Left lobe of liver (tissue), 2 donors: ENCODE measurements at regions not wholly inside any gene's neighbourhood (a gene's known extent, or its start where the extent isn't known, plus 50 kb on each side); places are given as distances from the start of the nearest gene placed in this dataset.

Experiments used
- ATAC-seq: fragments of 200-7000 bp; cut with Tn5 transposase; one replicate; pipeline ENCODE4 v1.9.1; 2020; ENCODE audit warnings: mild to moderate bottlenecking, moderate library complexity
- DNase-seq: peaks from one replicate; pipeline ENCODE4 v3.0.0-alpha.2; 2020; ENCODE audit warnings: low spot score
- donor health status: DM: no; HTN: no; CAD: no; lungs with moderate emphysema.
- donor health status: DM: no; HTN: yes; CAD: no.

- ATAC-seq (no peak), DNase-seq (no peak)
These were observed 644.3 kb downstream of the CDY2B start for GRCh38 chrY:17235769-17236168.

GRCh38 chrY:17233435-17234109, 646.4 kb downstream of the CDY2B start:
- no peak for DNase-seq

GRCh38 chrY:17231994-17232393, 648.0 kb downstream of the CDY2B start:
- ATAC-seq = no peak

More at GRCh38 chrY:17233435-17234109, 646.4 kb downstream of the CDY2B start:
- ATAC-seq = no peak

DNA sequence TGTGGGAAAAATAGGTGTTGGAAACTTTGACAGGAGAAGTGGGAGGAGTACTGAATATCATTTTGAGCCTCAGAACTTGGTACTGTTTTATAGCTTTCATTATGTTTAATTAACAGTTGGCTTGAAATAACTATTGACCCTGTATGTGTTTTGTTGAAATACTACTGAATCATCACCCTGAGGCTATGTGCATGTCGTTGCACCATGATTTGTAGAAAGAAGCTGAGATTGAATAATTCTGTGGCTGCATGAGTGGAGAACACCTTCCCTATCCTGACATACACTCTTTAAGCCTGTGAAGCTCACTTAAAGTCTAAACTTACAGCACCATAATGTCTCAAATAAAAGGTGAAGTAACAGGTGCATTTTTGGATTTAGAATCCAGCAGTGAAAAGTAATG, 656.5 kb downstream of the CDY2B start:
- DNase-seq = no peak
- no peak for ATAC-seq

More at GRCh38 chrY:17231994-17232393, 648.0 kb downstream of the CDY2B start:
- DNase-seq = no peak

DNA sequence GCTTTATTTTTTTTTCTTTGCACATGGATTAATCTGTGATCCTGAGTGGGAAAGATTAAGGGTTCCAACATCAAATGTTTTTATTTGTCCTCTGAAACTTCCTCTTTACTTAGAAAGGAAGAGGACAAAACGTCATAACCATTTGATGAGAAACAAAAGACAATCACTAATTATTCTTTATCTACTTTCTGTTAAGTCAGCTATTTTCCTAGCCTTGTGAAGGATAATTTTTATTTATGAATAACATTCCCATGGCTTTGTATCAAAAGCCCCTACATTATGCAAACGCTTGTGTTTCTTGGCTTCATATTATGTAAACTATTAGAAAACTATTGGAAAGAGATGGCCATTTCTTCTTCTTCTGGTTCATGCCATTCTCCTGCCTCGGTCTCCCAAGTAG, 677.6 kb downstream of the CDY2B start:
- no peak for DNase-seq
- no peak for ATAC-seq

- ATAC-seq (no peak), DNase-seq (no peak)
These were observed 695.7 kb downstream of the CDY2B start for GRCh38 chrY:17184299-17184698.

DNA sequence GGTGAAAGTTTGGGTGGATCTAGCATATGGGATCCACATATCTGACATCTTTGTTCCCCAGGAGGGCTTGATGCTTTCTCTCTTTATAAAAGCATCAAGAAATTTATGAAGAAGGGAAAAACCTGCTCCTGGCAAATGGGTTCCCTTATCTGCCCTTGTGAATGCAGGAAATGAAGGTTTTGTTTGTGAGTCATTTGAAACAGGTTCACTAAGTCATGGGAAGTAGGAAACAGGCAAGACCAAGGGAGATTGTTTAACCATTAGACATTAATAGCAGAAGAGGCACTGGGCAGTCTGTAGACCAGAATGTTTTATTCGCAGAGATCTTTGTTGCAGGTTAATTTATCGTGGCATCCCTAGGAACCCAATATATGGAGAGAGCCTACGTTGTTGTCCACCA, 713.1 kb downstream of the CDY2B start:
- ATAC-seq = no peak
- no peak for DNase-seq

DNA sequence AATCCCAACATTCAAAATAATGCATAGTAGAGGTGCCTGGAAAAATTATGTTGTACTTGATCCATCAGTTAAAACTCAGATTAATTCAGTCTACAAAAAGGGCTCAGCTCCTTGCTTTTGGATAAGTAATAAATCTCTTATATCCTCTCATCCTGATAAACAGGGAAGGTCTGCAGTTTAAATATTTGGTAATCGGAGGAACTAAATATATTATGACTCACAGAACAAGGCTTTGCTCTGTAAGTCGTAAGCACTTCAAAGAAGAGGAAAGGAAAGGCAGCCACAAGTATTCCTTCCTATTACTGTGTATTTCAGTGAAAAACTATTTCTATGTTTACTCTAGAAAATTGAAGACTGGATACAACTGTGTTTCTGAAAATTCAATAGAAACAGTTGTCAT, 757.9 kb downstream of the CDY2B start:
- DNase-seq (no peak), ATAC-seq (no peak)

- ATAC-seq (no peak), DNase-seq (no peak)
These were observed 794.7 kb downstream of the CDY2B start for GRCh38 chrY:17085303-17085702.

DNA sequence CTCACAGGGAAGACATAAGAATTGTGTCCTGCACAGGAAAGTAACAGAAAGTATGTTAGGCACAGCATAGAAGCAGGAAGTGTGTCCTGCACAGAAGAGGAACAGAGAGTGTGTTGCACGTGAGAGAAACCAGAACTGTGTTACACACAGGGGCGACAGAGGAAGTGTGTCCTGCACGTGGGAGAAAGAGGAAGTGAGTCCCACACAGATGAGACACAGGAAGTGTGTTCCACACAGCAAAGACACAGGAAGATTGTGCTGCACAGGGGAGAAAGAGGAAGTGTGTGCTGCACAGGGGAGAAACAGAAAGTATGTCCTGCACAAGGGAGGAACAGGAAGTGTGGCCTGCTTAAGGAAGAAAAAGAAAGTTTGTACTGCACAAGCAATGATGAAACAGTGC, 800.1 kb downstream of the CDY2B start:
- ATAC-seq = no peak
- DNase-seq = no peak

DNA sequence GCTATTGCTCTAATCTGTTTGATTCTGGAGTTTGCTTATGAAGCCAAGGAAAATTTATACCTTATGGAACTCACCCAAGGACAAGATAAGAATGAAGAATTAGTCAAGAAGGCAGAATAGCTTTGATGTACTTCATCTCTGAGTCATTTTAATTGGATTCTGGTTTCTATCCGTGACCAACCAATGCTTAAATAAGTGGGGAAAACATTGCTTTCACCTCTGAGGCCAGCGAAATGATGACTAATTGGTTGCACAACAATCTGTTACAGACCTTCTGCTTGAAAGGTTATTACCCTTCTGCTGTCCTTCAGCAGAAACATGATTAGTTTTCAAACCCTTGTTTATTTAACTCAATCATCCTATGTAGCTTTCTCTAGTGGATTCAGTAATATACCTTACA, 812.7 kb downstream of the CDY2B start:
- DNase-seq (no peak), ATAC-seq (no peak)

GRCh38 chrY:17053041-17053440, 827.0 kb downstream of the CDY2B start:
- ATAC-seq (no peak), DNase-seq (no peak)

- DNase-seq (no peak), ATAC-seq (no peak)
These were observed 829.6 kb downstream of the CDY2B start for GRCh38 chrY:17050374-17050773.

GRCh38 chrY:17045124-17045523, 834.9 kb downstream of the CDY2B start:
- DNase-seq (no peak), ATAC-seq (no peak)

DNA sequence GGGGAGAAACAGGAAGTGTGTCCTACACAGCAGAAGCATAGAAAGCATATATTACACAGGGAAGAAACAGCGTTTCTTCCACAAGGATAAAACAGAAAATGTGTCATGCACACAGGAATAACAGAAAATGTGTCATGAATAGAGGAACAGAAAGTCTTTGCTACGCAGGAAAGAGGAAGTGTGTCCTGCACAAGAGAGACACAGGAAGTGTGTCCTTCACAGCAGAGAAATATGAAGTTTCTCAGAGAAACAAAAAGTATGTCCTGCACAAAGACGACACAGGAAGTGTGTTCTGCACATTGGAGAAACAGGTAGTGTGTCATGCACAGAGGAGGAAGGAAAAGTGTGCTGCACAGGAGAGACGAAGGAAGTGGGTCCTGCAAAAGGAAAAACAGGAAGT, 835.3 kb downstream of the CDY2B start:
- ATAC-seq (no peak), DNase-seq (no peak)

- DNase-seq (no peak), ATAC-seq (no peak)
These were observed 835.7 kb downstream of the CDY2B start for GRCh38 chrY:17044272-17044671.

DNA sequence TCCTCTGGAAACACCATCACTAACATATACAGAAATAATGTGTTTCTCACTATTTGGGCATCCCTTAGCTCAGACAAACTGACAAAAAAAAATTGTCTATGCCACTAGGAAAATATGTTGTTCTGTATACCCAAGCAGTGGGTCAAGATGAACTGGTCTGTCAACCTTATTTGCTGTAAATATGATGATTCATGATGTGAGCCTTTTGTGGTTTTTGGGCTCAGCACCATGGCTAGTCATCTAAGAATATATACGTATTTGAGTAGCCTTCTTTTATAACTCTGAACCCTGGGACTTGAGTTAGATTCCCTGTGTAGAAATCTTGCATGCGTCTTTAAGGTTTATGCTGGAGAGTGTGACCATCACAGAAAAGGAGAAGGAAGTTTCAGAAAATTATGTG, 841.6 kb downstream of the CDY2B start:
- no peak for ATAC-seq
- DNase-seq = no peak

GRCh38 chrY:17018126-17018525, 861.9 kb downstream of the CDY2B start:
- DNase-seq (no peak), ATAC-seq (no peak)

GRCh38 chrY:16993551-16993950, 886.5 kb downstream of the CDY2B start:
- no peak for ATAC-seq
- DNase-seq = no peak

DNA sequence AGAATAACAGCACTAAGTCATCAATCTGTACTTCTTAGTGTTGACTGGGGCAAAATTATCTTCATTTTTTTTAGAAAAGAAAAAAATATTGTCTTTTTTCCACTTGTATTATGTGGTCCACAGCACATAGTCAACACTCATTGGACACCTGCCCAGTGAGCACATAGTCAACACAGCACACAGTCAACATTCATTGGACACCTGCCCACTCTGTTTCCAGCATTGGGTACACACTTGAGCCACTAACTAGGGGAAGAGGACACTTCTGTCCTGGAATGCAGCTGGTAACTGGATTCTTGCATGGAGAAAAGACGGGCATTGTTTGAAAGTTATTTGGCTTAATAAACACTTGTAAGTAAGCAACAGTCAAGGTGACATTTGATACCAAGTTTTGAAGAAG, 898.2 kb downstream of the CDY2B start:
- ATAC-seq (peak; percentile 44), DNase-seq (peak; percentile 40)

GRCh38 chrY:16959071-16959470, 920.9 kb downstream of the CDY2B start:
- ATAC-seq (no peak), DNase-seq (no peak)

DNA sequence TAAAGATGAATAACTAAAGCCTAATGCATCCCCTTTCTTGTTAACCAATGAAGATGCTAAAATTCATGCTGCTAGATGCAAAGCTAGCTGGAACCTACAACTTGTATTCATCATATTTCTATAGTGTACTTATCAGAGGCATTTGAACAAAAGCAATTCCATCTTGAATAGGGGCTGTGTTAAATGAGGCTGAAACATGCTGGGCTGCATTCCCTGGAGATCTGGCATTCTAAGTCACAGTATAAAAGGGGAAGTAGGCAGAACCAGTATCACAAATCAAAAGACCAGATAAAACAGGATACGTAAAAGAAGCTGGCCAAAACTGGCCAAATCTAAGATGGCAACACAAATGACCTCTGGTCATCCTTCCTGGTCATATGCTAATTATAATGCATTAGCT, 932.8 kb downstream of the CDY2B start:
- no peak for DNase-seq

More for the DNA sequence above, 932.8 kb downstream of the CDY2B start:
- ATAC-seq = no peak
